Coronary artery (tissue), 2 donors: ENCODE measurements at regions not wholly inside any gene's neighbourhood (a gene's known extent, or its start where the extent isn't known, plus 50 kb on each side); places are given as distances from the start of the nearest gene placed in this dataset.
"Not testable (repeated sequence)": the region's sequence is repeated elsewhere in the genome, so short reads cannot be mapped to it uniquely, and the experiment has no call there.

Source experiments
- DNase-seq: peaks from one replicate; pipeline ENCODE4 v3.0.0-alpha.2; 2017; ENCODE audit warnings: low spot score
- H3K27ac ChIP-seq, 2 donors: fragments of 200-600 bp; sonication (generic); one replicate each; pipeline ENCODE4 v1.5.1; 2016 to 2019
- H3K4me3 ChIP-seq: fragments of 200-600 bp; sonication (generic); 2 replicates; pipeline ENCODE4 v1.5.1; 2016; ENCODE audit warnings: mild to moderate bottlenecking, moderate library complexity
- TF ChIP-seq, protein P1 (sequence below): fragments of 200-600 bp; sonication (generic); IDR thresholded peaks from one replicate; pipeline ENCODE4 v1.5.1; 2019; ENCODE audit warnings: antibody characterized with exemption

DNA sequence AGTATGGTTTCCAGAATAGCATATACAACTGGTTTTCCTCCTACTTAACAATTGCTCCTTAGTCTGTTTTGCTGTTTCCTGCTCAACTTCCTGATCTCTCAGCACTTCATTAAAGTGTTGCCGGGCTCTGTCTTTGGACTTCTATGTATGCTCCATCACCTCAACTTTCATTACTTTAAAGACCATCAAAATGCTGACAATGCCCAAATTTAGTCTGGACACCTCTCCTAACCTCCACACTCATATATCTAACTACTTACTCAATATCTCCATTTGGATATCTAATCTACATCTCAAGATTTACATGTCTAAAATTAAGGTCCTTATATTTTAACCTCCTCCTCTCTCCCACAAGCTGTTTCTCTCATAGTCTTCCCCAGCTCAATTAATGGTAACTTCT, 54.4 kb upstream of the LGR5 start:
- Histone ChIP-seq H3K4me3 (no peak overlapping the region), H3K27ac (no peak overlapping the region)
- no peak for DNase-seq

DNA sequence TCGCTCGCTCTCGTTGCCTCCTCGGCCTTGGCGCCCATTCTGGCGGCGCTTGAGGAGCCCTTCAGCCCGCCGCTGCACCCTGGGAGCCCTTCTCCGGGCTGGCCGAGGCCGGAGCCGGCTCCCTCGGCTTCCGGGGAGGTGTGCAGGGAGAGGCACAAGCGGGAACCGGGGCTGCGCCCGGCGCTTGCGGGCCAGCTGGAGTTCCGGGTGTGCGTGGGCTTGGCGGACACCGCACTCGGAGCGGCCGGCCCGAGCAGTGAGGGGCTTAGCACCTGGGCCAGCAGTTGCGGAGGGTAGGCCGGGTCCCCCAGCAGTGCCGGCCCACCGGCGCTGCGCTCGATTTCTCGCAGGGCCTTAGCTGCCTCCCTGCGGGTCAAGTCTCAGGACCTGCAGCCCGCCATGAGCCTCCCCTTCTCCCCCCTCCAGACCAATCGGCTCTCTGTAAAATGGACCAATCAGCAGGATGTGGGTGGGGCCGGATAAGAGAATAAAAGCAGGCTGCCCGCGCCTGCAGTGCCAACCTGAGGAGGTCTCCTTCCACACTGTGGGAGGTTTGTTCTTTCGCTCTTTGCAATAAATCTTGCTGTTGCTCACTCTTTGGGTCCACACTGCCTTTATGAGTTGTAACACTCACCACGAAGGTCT, 62.8 kb upstream of the LGR5 start:
- DNase-seq, H3K27ac ChIP-seq, H3K4me3 ChIP-seq: not testable (repeated sequence)

More for the DNA sequence above, 54.4 kb upstream of the LGR5 start:
- TF ChIP-seq, protein P1, sequence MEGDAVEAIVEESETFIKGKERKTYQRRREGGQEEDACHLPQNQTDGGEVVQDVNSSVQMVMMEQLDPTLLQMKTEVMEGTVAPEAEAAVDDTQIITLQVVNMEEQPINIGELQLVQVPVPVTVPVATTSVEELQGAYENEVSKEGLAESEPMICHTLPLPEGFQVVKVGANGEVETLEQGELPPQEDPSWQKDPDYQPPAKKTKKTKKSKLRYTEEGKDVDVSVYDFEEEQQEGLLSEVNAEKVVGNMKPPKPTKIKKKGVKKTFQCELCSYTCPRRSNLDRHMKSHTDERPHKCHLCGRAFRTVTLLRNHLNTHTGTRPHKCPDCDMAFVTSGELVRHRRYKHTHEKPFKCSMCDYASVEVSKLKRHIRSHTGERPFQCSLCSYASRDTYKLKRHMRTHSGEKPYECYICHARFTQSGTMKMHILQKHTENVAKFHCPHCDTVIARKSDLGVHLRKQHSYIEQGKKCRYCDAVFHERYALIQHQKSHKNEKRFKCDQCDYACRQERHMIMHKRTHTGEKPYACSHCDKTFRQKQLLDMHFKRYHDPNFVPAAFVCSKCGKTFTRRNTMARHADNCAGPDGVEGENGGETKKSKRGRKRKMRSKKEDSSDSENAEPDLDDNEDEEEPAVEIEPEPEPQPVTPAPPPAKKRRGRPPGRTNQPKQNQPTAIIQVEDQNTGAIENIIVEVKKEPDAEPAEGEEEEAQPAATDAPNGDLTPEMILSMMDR = no peak

DNA sequence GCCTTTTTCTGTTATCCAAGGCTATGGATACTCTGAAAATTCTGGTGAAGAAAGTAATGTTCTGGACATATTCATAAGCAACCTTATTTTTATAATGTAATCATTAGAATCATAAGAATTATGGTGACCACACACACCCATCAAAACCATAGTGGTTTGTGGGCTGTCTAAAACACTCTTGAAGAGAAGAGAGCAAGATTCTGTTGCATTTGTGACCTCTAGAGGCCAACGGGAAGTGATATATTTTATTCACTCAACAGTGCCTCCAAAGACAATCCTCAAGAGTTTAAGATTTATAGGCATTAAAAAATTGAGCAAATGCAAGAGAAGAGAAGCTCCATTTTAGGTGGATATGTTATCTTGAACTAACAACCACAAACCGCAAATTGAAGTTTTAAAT, 68.5 kb upstream of the LGR5 start:
- TF ChIP-seq, protein P1 = no peak
- no peak for DNase-seq
- no peak overlapping the region for H3K27ac ChIP-seq

DNA sequence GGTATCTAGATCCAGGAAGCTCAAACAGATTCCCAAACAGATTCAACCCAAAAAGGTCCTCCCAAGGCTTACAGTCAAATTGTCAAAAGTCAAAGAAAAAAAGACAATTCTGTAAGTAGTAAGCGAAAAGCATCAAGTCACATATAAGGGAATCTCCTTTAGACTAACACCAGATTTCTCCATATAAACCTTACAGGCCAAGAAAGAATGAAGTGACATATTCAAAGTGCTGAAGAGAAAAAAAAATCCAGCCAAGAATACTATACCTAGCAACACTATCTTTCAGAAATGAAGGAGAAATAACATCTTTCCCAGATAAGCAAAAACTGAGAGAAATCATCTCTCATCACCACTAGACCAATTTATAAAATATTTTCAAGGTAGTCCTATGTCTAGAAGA, 79.6 kb upstream of the LGR5 start:
- no peak for DNase-seq
- H3K27ac ChIP-seq = no peak overlapping the region
- TF ChIP-seq, protein P1 = no peak
- H3K4me3 ChIP-seq = no peak overlapping the region

More for the DNA sequence above, 68.5 kb upstream of the LGR5 start:
- H3K4me3 ChIP-seq = no peak overlapping the region

DNA sequence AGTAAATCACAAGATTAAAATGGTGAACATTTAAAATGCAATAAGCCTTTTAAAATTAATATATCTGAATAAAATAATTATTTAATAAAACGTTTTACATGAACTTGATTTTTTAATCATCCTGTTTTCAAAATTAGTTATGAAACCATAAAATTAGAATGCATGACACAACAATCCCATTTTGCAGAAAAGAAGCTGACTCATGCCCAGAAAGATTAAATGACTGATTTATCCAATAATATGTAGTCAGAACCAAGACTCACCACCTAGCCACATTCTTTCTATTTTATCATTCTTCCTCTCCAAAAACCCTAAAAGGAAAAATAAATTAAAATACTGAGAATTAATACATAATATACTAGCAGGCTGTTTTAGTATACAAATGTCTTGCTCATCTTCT, 83.0 kb upstream of the LGR5 start:
- no peak overlapping the region for H3K27ac ChIP-seq
- no peak for DNase-seq
- TF ChIP-seq, protein P1 = no peak
- H3K4me3 ChIP-seq = no peak overlapping the region

DNA sequence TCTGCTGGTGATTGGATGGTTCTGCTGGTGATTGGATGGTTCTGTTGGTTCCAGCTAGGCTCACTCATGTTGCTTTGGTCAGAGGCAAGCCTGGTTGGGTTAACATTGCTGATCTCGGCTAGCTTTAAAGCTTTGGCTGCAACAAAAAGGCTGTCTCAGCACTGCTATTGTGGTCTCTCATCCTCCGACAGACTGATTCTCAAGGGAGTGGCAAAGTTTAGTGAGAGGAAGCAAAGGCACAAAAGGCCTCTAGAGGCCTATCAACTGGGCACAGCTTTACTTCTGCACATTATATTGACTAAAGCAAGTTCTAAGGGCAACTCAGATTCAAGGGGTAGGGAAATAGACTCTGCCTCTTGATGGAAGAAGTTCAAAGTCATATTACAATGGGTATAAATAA, 84.7 kb upstream of the LGR5 start:
- H3K27ac ChIP-seq = no peak overlapping the region
- no peak for DNase-seq
- TF ChIP-seq, protein P1 = no peak
- no peak overlapping the region for H3K4me3 ChIP-seq

DNA sequence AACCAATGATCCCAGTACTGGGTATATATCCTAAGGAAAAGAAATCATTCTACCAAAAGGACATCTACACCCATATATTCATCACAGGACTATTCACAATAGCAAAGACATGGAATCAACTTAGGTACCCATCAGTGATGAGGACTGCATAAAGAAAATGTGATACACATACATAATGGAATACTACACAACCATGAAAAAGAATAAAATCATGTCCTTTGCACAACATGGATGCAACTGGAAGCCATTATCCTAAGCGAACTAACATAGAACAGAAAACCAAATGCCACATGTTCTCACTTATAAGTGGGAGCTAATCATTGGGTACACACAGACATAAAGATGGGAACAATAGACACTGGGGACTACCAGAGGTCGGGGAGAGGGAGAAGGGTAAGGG, 86.0 kb upstream of the LGR5 start:
- TF ChIP-seq, protein P1 = no peak
- no peak for DNase-seq
- no peak overlapping the region for H3K4me3 ChIP-seq
- no peak overlapping the region for H3K27ac ChIP-seq

DNA sequence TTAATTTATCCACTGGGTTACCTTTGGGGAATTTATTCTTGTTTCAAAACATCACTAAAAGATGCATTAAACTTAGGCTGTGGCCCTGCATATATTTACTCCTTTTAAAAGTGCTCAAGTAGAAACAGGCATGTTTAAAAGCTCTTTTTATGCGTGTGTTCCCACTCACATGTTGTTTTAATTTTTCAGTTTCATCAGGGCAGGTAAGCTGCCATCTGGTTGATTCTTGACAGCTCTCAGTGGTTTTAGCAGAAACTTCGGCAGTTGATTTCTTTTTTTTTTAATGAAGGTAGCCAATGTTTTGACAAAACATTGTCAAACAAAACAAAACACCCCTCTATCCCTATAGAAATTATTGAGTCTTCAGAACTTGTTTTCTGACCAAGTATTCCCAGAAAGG, 89.6 kb upstream of the LGR5 start:
- no peak overlapping the region for H3K27ac ChIP-seq
- no peak overlapping the region for H3K4me3 ChIP-seq
- TF ChIP-seq, protein P1 = no peak
- DNase-seq = no peak
